Keratinocyte (primary cell): ENCODE measurements at regions not wholly inside any gene's neighbourhood (a gene's known extent, or its start where the extent isn't known, plus 50 kb on each side); places are given as distances from the start of the nearest gene placed in this dataset.

Source experiments
- DNase-seq: peaks from one replicate; pipeline ENCODE4 v3.0.0-alpha.2; 2011; ENCODE audit warnings: low read depth, missing footprints, low spot score
- FAIRE-seq: peaks from 2 replicates; lab custom pipeline; 2011; peaks lifted over from hg19 to GRCh38; lab: Jason Lieb, UNC
- H2AFZ ChIP-seq: 2 replicates; pipeline ENCODE4 v1.6.0; 2012; ENCODE audit warnings: low read length, control low read depth, inconsistent platforms; ENCODE audit not compliant: control insufficient read depth
- H3K27ac ChIP-seq: 2 replicates; pipeline ENCODE4 v1.5.1; 2011; ENCODE audit warnings: low read length; ENCODE audit not compliant: control insufficient read depth, insufficient read depth
- H3K27me3 ChIP-seq: 3 replicates; pipeline ENCODE4 v1.6.0; 2011; ENCODE audit warnings: low read length; ENCODE audit not compliant: control insufficient read depth, insufficient read depth; ENCODE audit errors: extremely low read depth
- H3K36me3 ChIP-seq, 2 experiments: 2 replicates in 1 of 2; 3 replicates in 1 of 2; pipeline ENCODE4 v1.5.1; 2011; ENCODE audit warnings: low read length in 2 of 2, mild to moderate bottlenecking in 1 of 2; ENCODE audit not compliant: control insufficient read depth in 2 of 2, insufficient read depth in 2 of 2; ENCODE audit errors: extremely low read depth in 1 of 2
- H3K4me1 ChIP-seq: 3 replicates; pipeline ENCODE4 v1.5.1; 2011; ENCODE audit warnings: low read length; ENCODE audit not compliant: control insufficient read depth, insufficient read depth; ENCODE audit errors: extremely low read depth
- H3K4me2 ChIP-seq: 3 replicates; pipeline ENCODE4 v1.6.0; 2011; ENCODE audit warnings: low read depth, low read length; ENCODE audit not compliant: control insufficient read depth, insufficient read depth; ENCODE audit errors: extremely low read depth
- H3K4me3 ChIP-seq, 3 experiments: fragments of 200-600 bp in 1 of 3; sonication (generic) in 1 of 3; 2 replicates in 2 of 3; 3 replicates in 1 of 3; pipeline ENCODE4 v1.5.1; 2011 to 2016; ENCODE audit warnings: low read length in 3 of 3, mild to moderate bottlenecking in 3 of 3, control low read depth in 2 of 3, inconsistent platforms in 1 of 3, low read depth in 1 of 3, mixed read lengths in 1 of 3, mixed run types in 1 of 3, moderate library complexity in 1 of 3; ENCODE audit not compliant: control insufficient read depth in 2 of 3, insufficient read depth in 2 of 3; ENCODE audit errors: extremely low read depth in 1 of 3
- H3K79me2 ChIP-seq: 2 replicates; pipeline ENCODE4 v1.6.0; 2012; ENCODE audit warnings: low read length; ENCODE audit not compliant: control insufficient read depth, insufficient read depth
- H3K9ac ChIP-seq: 3 replicates; pipeline ENCODE4 v1.6.0; 2011; ENCODE audit warnings: low read length; ENCODE audit not compliant: control insufficient read depth, insufficient read depth; ENCODE audit errors: extremely low read depth
- H3K9me1 ChIP-seq: 3 replicates; pipeline ENCODE4 v1.6.0; 2011; ENCODE audit warnings: low read length; ENCODE audit not compliant: control insufficient read depth, insufficient read depth; ENCODE audit errors: extremely low read depth
- H3K9me3 ChIP-seq: 2 replicates; pipeline ENCODE4 v1.5.1; 2012; ENCODE audit warnings: low read depth, low read length; ENCODE audit not compliant: control insufficient read depth
- H4K20me1 ChIP-seq: 3 replicates; pipeline ENCODE4 v1.6.0; 2011; ENCODE audit warnings: low read length; ENCODE audit not compliant: control insufficient read depth, insufficient read depth; ENCODE audit errors: extremely low read depth
- CTCF ChIP-seq, 3 experiments: IDR thresholded peaks in 1 of 3; conservative IDR thresholded peaks in 1 of 3; optimal IDR thresholded peaks in 1 of 3; 2 replicates in 2 of 3; 3 replicates in 1 of 3; pipeline versions ENCODE3 to v1.5.1; 2011; ENCODE audit warnings: low read length in 3 of 3, mild to moderate bottlenecking in 3 of 3, moderate library complexity in 2 of 3, control low read depth in 1 of 3, inconsistent platforms in 1 of 3; ENCODE audit not compliant: insufficient read depth in 2 of 3; ENCODE audit errors: extremely low read depth in 1 of 3
- EZH2 ChIP-seq: IDR thresholded peaks from one replicate; pipeline ENCODE4 v1.6.1; 2012; ENCODE audit warnings: inconsistent platforms, mild to moderate bottlenecking, low read length, moderate library complexity
- dilution Hi-C: fragments of 300-500 bp; cut with MboI; formaldehyde crosslinking; loops from one replicate; pipeline ENCODE4 v1.7.0; 2020; ENCODE audit warnings: low sequenced_read_pairs; ENCODE audit not compliant: extremely low pct_ligation_motif_present

GRCh38 chr13:104137416-104137815 is 1071.2 kb upstream of the SLC10A2 start:
- no peak overlapping the region for H3K9ac ChIP-seq
- no peaks in the 10 kb centered on the region for H3K9me1 ChIP-seq
- dilution Hi-C loops, result no loop called here
- no peak overlapping the region for H3K4me2 ChIP-seq
- no peaks in the 10 kb centered on the region for H3K27me3 ChIP-seq
- no peaks in the 10 kb centered on the region for H3K36me3 ChIP-seq
- DNase-seq, result no peak
- no peaks in the 10 kb centered on the region for H3K79me2 ChIP-seq
- H2AFZ ChIP-seq, result no peak overlapping the region
- TF ChIP-seq CTCF (optimal IDR thresholded peaks at IDR 0.05 in 1 of 3, IDR thresholded peaks at IDR 0.05 in 1 of 3, conservative IDR thresholded peaks at IDR 0.05 in 1 of 3; ENCODE audit: extremely low read depth in 1 of 3, insufficient read depth in 2 of 3, low read length in 3 of 3) (no peak), EZH2 (no peak)
- no peaks in the 10 kb centered on the region for H3K9me3 ChIP-seq
- no peaks in the 10 kb centered on the region for H3K4me1 ChIP-seq
- H3K4me3 ChIP-seq, result no peak overlapping the region
- no peaks in the 10 kb centered on the region for H4K20me1 ChIP-seq
- no peak for FAIRE-seq
- no peak overlapping the region for H3K27ac ChIP-seq

GRCh38 chr13:104132849-104133248 is 1066.6 kb upstream of the SLC10A2 start:
- Histone ChIP-seq H2AFZ (no peak overlapping the region), H3K4me1 (no peaks in the 10 kb centered on the region), H3K4me3 (no peak overlapping the region), H3K9me1 (no peaks in the 10 kb centered on the region), H3K27me3 (no peaks in the 10 kb centered on the region), H3K79me2 (no peaks in the 10 kb centered on the region), H3K9ac (no peak overlapping the region), H3K9me3 (no peaks in the 10 kb centered on the region), H3K4me2 (no peak overlapping the region), H3K36me3 (no peaks in the 10 kb centered on the region), H3K27ac (no peak overlapping the region), H4K20me1 (no peaks in the 10 kb centered on the region)
- FAIRE-seq, result no peak
- dilution Hi-C loops, result no loop called here
- no peak for DNase-seq
- TF ChIP-seq EZH2 (no peak), CTCF (optimal IDR thresholded peaks at IDR 0.05 in 1 of 3, IDR thresholded peaks at IDR 0.05 in 1 of 3, conservative IDR thresholded peaks at IDR 0.05 in 1 of 3; ENCODE audit: extremely low read depth in 1 of 3, insufficient read depth in 2 of 3, low read length in 3 of 3) (no peak)
